ENCODE measurements at regions not wholly inside any gene's neighbourhood (a gene's known extent, or its start where the extent isn't known, plus 50 kb on each side); places are given as distances from the start of the nearest gene placed in this dataset.

GRCh38 chr14:98743536-98743935, 528.5 kb downstream of the BCL11B start:
- TF ChIP-seq CTCF (conservative IDR thresholded peaks at IDR 0.05; ENCODE audit: low read depth, low read length) (no peak), POLR2A (IDR thresholded peaks at IDR 0.05; ENCODE audit: low read depth, low read length) (no peak), BHLHE40 (IDR thresholded peaks at IDR 0.05; ENCODE audit: low read depth, low read length) (no peak), SMC3 (IDR thresholded peaks at IDR 0.05; ENCODE audit: low read depth, low read length) (no peak), RAD21 (IDR thresholded peaks at IDR 0.05; ENCODE audit: low read length) (no peak), RFX5 (IDR thresholded peaks at IDR 0.05; ENCODE audit: low read depth, low read length) (no peak), CHD1 (IDR thresholded peaks at IDR 0.05; ENCODE audit: low read depth, low read length) (no peak), CEBPB (IDR thresholded peaks at IDR 0.05; ENCODE audit: low read depth, low read length) (no peak), ELK1 (IDR thresholded peaks at IDR 0.05; ENCODE audit: borderline replicate concordance, low read depth, low read length) (no peak), USF2 (IDR thresholded peaks at IDR 0.05; ENCODE audit: low read depth, low read length) (no peak), MAZ (IDR thresholded peaks at IDR 0.05; ENCODE audit: borderline replicate concordance, low read depth, low read length) (no peak), MXI1 (IDR thresholded peaks at IDR 0.05; ENCODE audit: borderline replicate concordance, low read depth, low read length) (no peak), RCOR1 (IDR thresholded peaks at IDR 0.05; ENCODE audit: insufficient replicate concordance, low read length) (no peak), MAFK (IDR thresholded peaks at IDR 0.05; ENCODE audit: low read depth, low read length) (no peak)

Data from IMR-90 (cell line).